Kidney (tissue), 13 donors: ENCODE measurements at regions not wholly inside any gene's neighbourhood (a gene's known extent, or its start where the extent isn't known, plus 50 kb on each side); places are given as distances from the start of the nearest gene placed in this dataset.

Experiments
- DNase-seq, 5 donors: peaks; one replicate each; pipeline ENCODE4 v3.0.0-alpha.2; 2013 to 2020
- FAIRE-seq: peaks from 2 replicates; lab custom pipeline; 2012; peaks lifted over from hg19 to GRCh38; lab: Jason Lieb, UNC
- H3K27ac ChIP-seq, 2 donors: one replicate each; pipeline ENCODE4 v1.7.0; 2013; ENCODE audit warnings: low read depth in 2 of 2, low read length in 2 of 2, inconsistent platforms in 1 of 2
- H3K27me3 ChIP-seq: one replicate; pipeline ENCODE4 v1.7.1; 2013; ENCODE audit warnings: low read length, inconsistent platforms; ENCODE audit not compliant: control insufficient read depth, insufficient read depth
- H3K36me3 ChIP-seq, 3 donors: one replicate each; pipeline versions ENCODE4 v1.7.0 to v1.7.1; 2013; ENCODE audit warnings: low read length in 3 of 3, control low read depth in 1 of 3, inconsistent platforms in 1 of 3; ENCODE audit not compliant: insufficient read depth in 3 of 3, control insufficient read depth in 2 of 3
- H3K4me1 ChIP-seq, 3 donors: one replicate each; pipeline versions ENCODE4 v1.7.0 to v1.7.1; 2013; ENCODE audit warnings: low read length in 3 of 3, inconsistent platforms in 1 of 3, low read depth in 1 of 3; ENCODE audit not compliant: control insufficient read depth in 2 of 3, insufficient read depth in 2 of 3
- H3K4me3 ChIP-seq, 3 donors: one replicate each; pipeline versions ENCODE4 v1.7.0 to v1.8.1; 2013; ENCODE audit warnings: low read length in 3 of 3, control low read depth in 1 of 3, inconsistent platforms in 1 of 3
- H3K9ac ChIP-seq, 3 donors: one replicate each; pipeline versions ENCODE4 v1.7.0 to v1.7.1; 2013; ENCODE audit warnings: low read length in 3 of 3, control low read depth in 1 of 3, inconsistent platforms in 1 of 3
- H3K9me3 ChIP-seq, 3 donors: one replicate each; pipeline versions ENCODE4 v1.7.0 to v1.7.1; 2013; ENCODE audit warnings: low read length in 3 of 3, control low read depth in 1 of 3, inconsistent platforms in 1 of 3; ENCODE audit not compliant: control insufficient read depth in 2 of 3, insufficient read depth in 1 of 3
- CTCF ChIP-seq: IDR thresholded peaks from 3 replicates; pipeline ENCODE4 v1.5.1; 2012; ENCODE audit warnings: mild to moderate bottlenecking, moderate library complexity, borderline replicate concordance; ENCODE audit not compliant: insufficient read depth; ENCODE audit errors: extremely low read depth
- intact Hi-C: fragments of 100-400 bp; cut with DNase I; formaldehyde crosslinking; loops from one replicate; pipeline ENCODE4 v1.11.1; 2022
- donor health status: control.
- donor health status: control.
- donor health status: control.
- donor health status: control.
- donor health status: control.
- donor health status: DM: yes; HTN: yes; CAD: no.
- donor health status: Normal renal cell carcinoma (clear cell type).

- Histone ChIP-seq H3K27ac (no peak overlapping the region), H3K4me1 (no peaks in the 10 kb centered on the region), H3K4me3 (no peak overlapping the region), H3K27me3 (no peaks in the 10 kb centered on the region), H3K9me3 (no peaks in the 10 kb centered on the region), H3K36me3 (no peaks in the 10 kb centered on the region), H3K9ac (no peak overlapping the region)
- no peak for DNase-seq
- TF ChIP-seq CTCF = peak; percentile 5
- intact Hi-C loops = no loop called here
- no peak for FAIRE-seq
Measured at GRCh38 chr5:8842971-8843551, 702.8 kb downstream of the SEMA5A start.

- Histone ChIP-seq H3K9ac (no peak overlapping the region), H3K9me3 (no peaks in the 10 kb centered on the region), H3K4me1 (no peaks in the 10 kb centered on the region), H3K27me3 (no peaks in the 10 kb centered on the region), H3K36me3 (no peaks in the 10 kb centered on the region), H3K4me3 (no peak overlapping the region), H3K27ac (no peak overlapping the region)
- no peak for DNase-seq
- no peak for FAIRE-seq
- no peak for TF ChIP-seq CTCF
- intact Hi-C loops = no loop called here
Measured at GRCh38 chr5:8843771-8844170, 702.1 kb downstream of the SEMA5A start.

- FAIRE-seq (no peak), DNase-seq (no peak)
- Histone ChIP-seq H3K4me1 (no peaks in the 10 kb centered on the region), H3K27me3 (no peaks in the 10 kb centered on the region), H3K4me3 (no peak overlapping the region), H3K9me3 (no peaks in the 10 kb centered on the region), H3K9ac (no peak overlapping the region), H3K27ac (no peak overlapping the region), H3K36me3 (no peaks in the 10 kb centered on the region)
- intact Hi-C loops = no loop called here
- TF ChIP-seq CTCF = no peak
Measured at GRCh38 chr5:8844206-8844605, 701.7 kb downstream of the SEMA5A start.

GRCh38 chr5:8844847-8845246 is 701.0 kb downstream of the SEMA5A start:
- Histone ChIP-seq H3K4me1 (no peaks in the 10 kb centered on the region), H3K4me3 (no peak overlapping the region), H3K9me3 (no peaks in the 10 kb centered on the region), H3K27ac (no peak overlapping the region), H3K36me3 (no peaks in the 10 kb centered on the region), H3K9ac (no peak overlapping the region), H3K27me3 (no peaks in the 10 kb centered on the region)
- no peak for TF ChIP-seq CTCF
- intact Hi-C loops = no loop called here
- FAIRE-seq (no peak), DNase-seq (no peak)
